Psoas muscle (tissue), 7 donors: ENCODE measurements at regions not wholly inside any gene's neighbourhood (a gene's known extent, or its start where the extent isn't known, plus 50 kb on each side); places are given as distances from the start of the nearest gene placed in this dataset.

Source experiments
- ATAC-seq, 4 donors: fragments of 200-7000 bp; cut with Tn5 transposase; one replicate each; pipeline ENCODE4 v1.9.1; 2020; ENCODE audit warnings: moderate library complexity in 3 of 4, mild to moderate bottlenecking in 2 of 4
- DNase-seq, 2 donors: peaks; one replicate each; pipeline ENCODE4 v3.0.0-alpha.2; 2020
- H3K27ac ChIP-seq: fragments of 200-600 bp; one replicate; pipeline ENCODE4 v1.8.0; 2022
- H3K27me3 ChIP-seq, 3 donors: fragments of 200-600 bp in 1 of 3; one replicate each; pipeline versions ENCODE4 v1.6.1 to v1.8.0; 2013 to 2022; ENCODE audit warnings: low read length in 2 of 3, mild to moderate bottlenecking in 2 of 3, moderate library complexity in 1 of 3; ENCODE audit not compliant: insufficient read depth in 3 of 3
- H3K36me3 ChIP-seq, 2 donors: fragments of 200-600 bp in 1 of 2; one replicate each; pipeline versions ENCODE4 v1.6.1 to v1.8.0; 2013 to 2022; ENCODE audit warnings: low read depth in 1 of 2, mild to moderate bottlenecking in 1 of 2, moderate library complexity in 1 of 2; ENCODE audit not compliant: insufficient read depth in 1 of 2
- H3K4me1 ChIP-seq: fragments of 200-600 bp; one replicate; pipeline ENCODE4 v1.8.0; 2022
- H3K4me3 ChIP-seq: fragments of 200-600 bp; one replicate; pipeline ENCODE4 v1.8.0; 2022; ENCODE audit warnings: mild to moderate bottlenecking
- H3K9me3 ChIP-seq: fragments of 200-600 bp; one replicate; pipeline ENCODE4 v1.8.0; 2022
- CTCF ChIP-seq: fragments of 200-600 bp; IDR thresholded peaks from one replicate; pipeline ENCODE4 v1.8.0; 2022; ENCODE audit warnings: antibody characterized with exemption
- WGBS, 3 donors: extraction: QIAGEN DNeasy Blood & Tissue Kit; methylation state at CpG; one replicate each; pipeline versions ENCODE4 v1.1.6 to v1.1.7; 2013; 5-methylcytosine and 5-hydroxymethylcytosine counted together
- intact Hi-C, 2 donors: fragments of 100-400 bp; cut with DNase I; formaldehyde crosslinking; loops; one replicate each; pipeline versions ENCODE4 v1.11.0 to v1.14.2; 2022
- donor health status: healthy with polysubstance abuse.
- donor health status: DM: no; HTN: no; CAD: no; lungs with moderate emphysema.
- donor health status: Bipolar disorder and iron deficiency.
- donor health status: healthy.
- donor health status: DM: yes; HTN: yes; CAD: no.
- donor health status: DM: no; HTN: no; CAD: no.
- donor health status: DM: yes; HTN: yes; CAD: no.

GRCh38 chr4:63315651-63316050, 1093.6 kb downstream of the TECRL start:
- Histone ChIP-seq H3K9me3 (no peaks in the 10 kb centered on the region), H3K27ac (no peak overlapping the region), H3K27me3 (no peaks in the 10 kb centered on the region), H3K4me3 (no peak overlapping the region), H3K4me1 (no peaks in the 10 kb centered on the region), H3K36me3 (no peaks in the 10 kb centered on the region)
- intact Hi-C loops: no loop called here
- WGBS, 3 donors: 42 to 62% (median 57%) methylated on average over 2 of the region's 2 CpGs
- no peak for ATAC-seq
- no peak for DNase-seq
- TF ChIP-seq CTCF: no peak

- TF ChIP-seq CTCF: no peak
- Histone ChIP-seq H3K4me1 (no peaks in the 10 kb centered on the region), H3K27ac (no peak overlapping the region), H3K36me3 (no peaks in the 10 kb centered on the region), H3K4me3 (no peak overlapping the region), H3K27me3 (no peaks in the 10 kb centered on the region), H3K9me3 (no peaks in the 10 kb centered on the region)
- ATAC-seq (no peak), DNase-seq (no peak)
- intact Hi-C loops: no loop called here
Measured at GRCh38 chr4:63308697-63309096, 1100.6 kb downstream of the TECRL start.

GRCh38 chr4:63302792-63303191, 1106.5 kb downstream of the TECRL start:
- DNase-seq: no peak
- intact Hi-C loops: no loop called here
- H3K27me3 ChIP-seq: no peaks in the 10 kb centered on the region
- TF ChIP-seq CTCF: no peak
- no peaks in the 10 kb centered on the region for H3K36me3 ChIP-seq
- no peaks in the 10 kb centered on the region for H3K9me3 ChIP-seq
- H3K4me3 ChIP-seq: no peak overlapping the region
- 79 to 85% (median 83%) methylated on average over 1 of the region's 1 CpG for WGBS, 3 donors
- ATAC-seq: no peak
- H3K27ac ChIP-seq: no peak overlapping the region
- H3K4me1 ChIP-seq: no peaks in the 10 kb centered on the region

GRCh38 chr4:63302078-63302477, 1107.2 kb downstream of the TECRL start:
- H3K4me3 ChIP-seq: no peak overlapping the region
- no peaks in the 10 kb centered on the region for H3K27me3 ChIP-seq
- intact Hi-C loops: no loop called here
- no peaks in the 10 kb centered on the region for H3K4me1 ChIP-seq
- no peaks in the 10 kb centered on the region for H3K9me3 ChIP-seq
- no peaks in the 10 kb centered on the region for H3K36me3 ChIP-seq
- WGBS, 3 donors: 86 to 97% (median 94%) methylated on average over 1 of the region's 1 CpG
- ATAC-seq (no peak), DNase-seq (no peak)
- no peak overlapping the region for H3K27ac ChIP-seq
- no peak for TF ChIP-seq CTCF

GRCh38 chr4:63296773-63297172, 1112.5 kb downstream of the TECRL start:
- WGBS, 3 donors: 52 to 65% (median 60%) methylated on average over 1 of the region's 1 CpG
- Histone ChIP-seq H3K27ac (no peak overlapping the region), H3K4me3 (no peak overlapping the region), H3K36me3 (no peaks in the 10 kb centered on the region), H3K27me3 (no peaks in the 10 kb centered on the region), H3K9me3 (no peaks in the 10 kb centered on the region), H3K4me1 (no peaks in the 10 kb centered on the region)
- ATAC-seq: no peak
- no peak for TF ChIP-seq CTCF
- intact Hi-C loops: no loop called here
- no peak for DNase-seq
